ENCODE measurements at regions not wholly inside any gene's neighbourhood (a gene's known extent, or its start where the extent isn't known, plus 50 kb on each side); places are given as distances from the start of the nearest gene placed in this dataset.

GRCh38 chr17:79520167-79521165 is 90.4 kb downstream of the RBFOX3 start:
- no peak for DNase-seq

GRCh38 chr17:79519601-79520000 is 91.2 kb downstream of the RBFOX3 start:
- no peak for DNase-seq

- DNase-seq: no peak
These were observed 92.0 kb downstream of the RBFOX3 start for GRCh38 chr17:79518585-79519523.

GRCh38 chr17:79517827-79518584 is 92.8 kb downstream of the RBFOX3 start:
- no peak for DNase-seq

GRCh38 chr17:79515646-79516571 is 94.9 kb downstream of the RBFOX3 start:
- no peak for DNase-seq

- no peak for DNase-seq
These were observed 95.7 kb downstream of the RBFOX3 start for GRCh38 chr17:79515110-79515509.

GRCh38 chr17:79513820-79514535 is 96.9 kb downstream of the RBFOX3 start:
- no peak for DNase-seq

GRCh38 chr17:79513206-79513605 is 97.6 kb downstream of the RBFOX3 start:
- DNase-seq: no peak

- DNase-seq: no peak
These were observed 99.4 kb downstream of the RBFOX3 start for GRCh38 chr17:79511471-79511870.

GRCh38 chr17:79510071-79510470 is 100.8 kb downstream of the RBFOX3 start:
- DNase-seq: no peak

- no peak for DNase-seq
These were observed 101.4 kb downstream of the RBFOX3 start for GRCh38 chr17:79509490-79509889.

- no peak for DNase-seq
These were observed 101.8 kb downstream of the RBFOX3 start for GRCh38 chr17:79509008-79509407.

- DNase-seq: no peak
These were observed 102.5 kb downstream of the RBFOX3 start for GRCh38 chr17:79508291-79508716.

- no peak for DNase-seq
These were observed 103.9 kb downstream of the RBFOX3 start for GRCh38 chr17:79506955-79507354.

- no peak for DNase-seq
These were observed 104.5 kb downstream of the RBFOX3 start for GRCh38 chr17:79506150-79506870.

- no peak for DNase-seq
These were observed 105.7 kb downstream of the RBFOX3 start for GRCh38 chr17:79505199-79505598.

- no peak for DNase-seq
These were observed 106.7 kb downstream of the RBFOX3 start for GRCh38 chr17:79504181-79504605.

GRCh38 chr17:79503126-79503839 is 107.6 kb downstream of the RBFOX3 start:
- no peak for DNase-seq

GRCh38 chr17:79501910-79502309 is 108.9 kb downstream of the RBFOX3 start:
- DNase-seq: no peak
